ENCODE measurements at regions not wholly inside any gene's neighbourhood (a gene's known extent, or its start where the extent isn't known, plus 50 kb on each side); places are given as distances from the start of the nearest gene placed in this dataset.

- H3K9ac ChIP-seq (ENCODE audit: insufficient read depth, low read depth, low read length) = no peak overlapping the region
- in situ Hi-C loops (cut with HindIII; ENCODE audit: extremely low pct_ligation_motif_present, low pct_unique_long_range_greater_than_20kb) (no loop called here), intact Hi-C loops (cut with micrococcal nuclease; ENCODE audit: unreplicated experiment) (no loop called here)
- H3K27ac ChIP-seq (ENCODE audit: extremely low read length, insufficient read depth, low read length) = no peak overlapping the region
- H3K9me3 ChIP-seq (ENCODE audit: low read length) = no peaks in the 10 kb centered on the region
- H4K20me1 ChIP-seq (ENCODE audit: insufficient read depth, low read length) = no peaks in the 10 kb centered on the region
- no peaks in the 10 kb centered on the region for H3K36me3 ChIP-seq (replicated peaks in 1 of 2; ENCODE audit: control insufficient read depth in 1 of 2, insufficient read depth in 2 of 2, low read length in 2 of 2)
- CTCF ChIA-PET (ENCODE audit: low intra/inter-chr PET ratio, low total read pairs) = no interaction called here
- H3K4me1 ChIP-seq (ENCODE audit: insufficient read depth, low read length) = no peaks in the 10 kb centered on the region
- H3K27me3 ChIP-seq (ENCODE audit: control insufficient read depth in 1 of 2, insufficient read depth in 2 of 2, low read length in 2 of 2) = no peaks in the 10 kb centered on the region
- no peak overlapping the region for H3K4me2 ChIP-seq (ENCODE audit: low read depth, low read length)
- BruUV-seq (replicated peaks) = no TSS peak
- H2AFZ ChIP-seq (ENCODE audit: low read length) = no peak overlapping the region
- WGBS (ENCODE audit: low lambda C conversion rate) = 5% methylated on average over 2 of the region's 2 CpGs
- POLR2A ChIA-PET = no interaction called here
- no peak for ATAC-seq
- FAIRE-seq = no peak
- no peak for DNase-seq (ENCODE audit: low spot score)
- H3K79me2 ChIP-seq (ENCODE audit: insufficient read depth, low read length) = no peaks in the 10 kb centered on the region
- no peak overlapping the region for H3K4me3 ChIP-seq (replicated peaks in 1 of 3; ENCODE audit: insufficient read depth in 1 of 3, low read depth in 2 of 3, low read length in 3 of 3)
- no peak for TF ChIP-seq ZNF232 (CRISPR knock-in tag; IDR thresholded peaks at IDR 0.05; ENCODE audit: borderline replicate concordance)
- TF ChIP-seq, protein P1, sequence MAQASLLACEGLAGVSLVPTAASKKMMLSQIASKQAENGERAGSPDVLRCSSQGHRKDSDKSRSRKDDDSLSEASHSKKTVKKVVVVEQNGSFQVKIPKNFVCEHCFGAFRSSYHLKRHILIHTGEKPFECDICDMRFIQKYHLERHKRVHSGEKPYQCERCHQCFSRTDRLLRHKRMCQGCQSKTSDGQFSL (CRISPR knock-in tag; IDR thresholded peaks at IDR 0.05) = no peak
- TF ChIP-seq, protein P2, sequence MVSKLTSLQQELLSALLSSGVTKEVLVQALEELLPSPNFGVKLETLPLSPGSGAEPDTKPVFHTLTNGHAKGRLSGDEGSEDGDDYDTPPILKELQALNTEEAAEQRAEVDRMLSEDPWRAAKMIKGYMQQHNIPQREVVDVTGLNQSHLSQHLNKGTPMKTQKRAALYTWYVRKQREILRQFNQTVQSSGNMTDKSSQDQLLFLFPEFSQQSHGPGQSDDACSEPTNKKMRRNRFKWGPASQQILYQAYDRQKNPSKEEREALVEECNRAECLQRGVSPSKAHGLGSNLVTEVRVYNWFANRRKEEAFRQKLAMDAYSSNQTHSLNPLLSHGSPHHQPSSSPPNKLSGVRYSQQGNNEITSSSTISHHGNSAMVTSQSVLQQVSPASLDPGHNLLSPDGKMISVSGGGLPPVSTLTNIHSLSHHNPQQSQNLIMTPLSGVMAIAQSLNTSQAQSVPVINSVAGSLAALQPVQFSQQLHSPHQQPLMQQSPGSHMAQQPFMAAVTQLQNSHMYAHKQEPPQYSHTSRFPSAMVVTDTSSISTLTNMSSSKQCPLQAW (CRISPR knock-in tag; IDR thresholded peaks at IDR 0.05) = no peak
- TF ChIP-seq ZNF709 (CRISPR knock-in tag; IDR thresholded peaks at IDR 0.05) = no peak
- TF ChIP-seq NAIF1 (CRISPR knock-in tag; IDR thresholded peaks at IDR 0.05; ENCODE audit: borderline replicate concordance) = no peak
- TF ChIP-seq THYN1 (CRISPR knock-in tag; IDR thresholded peaks at IDR 0.05; ENCODE audit: borderline replicate concordance, low read depth) = no peak
- TF ChIP-seq ZNF607 (CRISPR knock-in tag; IDR thresholded peaks at IDR 0.05; ENCODE audit: borderline replicate concordance) = no peak
- TF ChIP-seq NR0B2 (CRISPR knock-in tag; IDR thresholded peaks at IDR 0.05) = no peak
- TF ChIP-seq, protein P3, sequence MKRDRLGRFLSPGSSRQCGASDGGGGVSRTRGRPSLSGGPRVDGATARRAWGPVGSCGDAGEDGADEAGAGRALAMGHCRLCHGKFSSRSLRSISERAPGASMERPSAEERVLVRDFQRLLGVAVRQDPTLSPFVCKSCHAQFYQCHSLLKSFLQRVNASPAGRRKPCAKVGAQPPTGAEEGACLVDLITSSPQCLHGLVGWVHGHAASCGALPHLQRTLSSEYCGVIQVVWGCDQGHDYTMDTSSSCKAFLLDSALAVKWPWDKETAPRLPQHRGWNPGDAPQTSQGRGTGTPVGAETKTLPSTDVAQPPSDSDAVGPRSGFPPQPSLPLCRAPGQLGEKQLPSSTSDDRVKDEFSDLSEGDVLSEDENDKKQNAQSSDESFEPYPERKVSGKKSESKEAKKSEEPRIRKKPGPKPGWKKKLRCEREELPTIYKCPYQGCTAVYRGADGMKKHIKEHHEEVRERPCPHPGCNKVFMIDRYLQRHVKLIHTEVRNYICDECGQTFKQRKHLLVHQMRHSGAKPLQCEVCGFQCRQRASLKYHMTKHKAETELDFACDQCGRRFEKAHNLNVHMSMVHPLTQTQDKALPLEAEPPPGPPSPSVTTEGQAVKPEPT (CRISPR knock-in tag; IDR thresholded peaks at IDR 0.05; ENCODE audit: low read depth) = no peak
- TF ChIP-seq HOXA3 (CRISPR knock-in tag; IDR thresholded peaks at IDR 0.05) = no peak
- TF ChIP-seq, protein P4, sequence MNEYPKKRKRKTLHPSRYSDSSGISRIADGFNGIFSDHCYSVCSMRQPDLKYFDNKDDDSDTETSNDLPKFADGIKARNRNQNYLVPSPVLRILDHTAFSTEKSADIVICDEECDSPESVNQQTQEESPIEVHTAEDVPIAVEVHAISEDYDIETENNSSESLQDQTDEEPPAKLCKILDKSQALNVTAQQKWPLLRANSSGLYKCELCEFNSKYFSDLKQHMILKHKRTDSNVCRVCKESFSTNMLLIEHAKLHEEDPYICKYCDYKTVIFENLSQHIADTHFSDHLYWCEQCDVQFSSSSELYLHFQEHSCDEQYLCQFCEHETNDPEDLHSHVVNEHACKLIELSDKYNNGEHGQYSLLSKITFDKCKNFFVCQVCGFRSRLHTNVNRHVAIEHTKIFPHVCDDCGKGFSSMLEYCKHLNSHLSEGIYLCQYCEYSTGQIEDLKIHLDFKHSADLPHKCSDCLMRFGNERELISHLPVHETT (CRISPR knock-in tag; conservative IDR thresholded peaks at IDR 0.05) = no peak
Observed at GRCh38 chr1:214928574-214928973, 154.0 kb upstream of the KCNK2 start.

All from HepG2 (cell line).